GM23338 (cell line): ENCODE measurements at regions not wholly inside any gene's neighbourhood (a gene's known extent, or its start where the extent isn't known, plus 50 kb on each side); places are given as distances from the start of the nearest gene placed in this dataset.

ENCODE experiments used
- ATAC-seq: fragments of 200-7000 bp; cut with Tn5 transposase; 3 replicates; pipeline ENCODE4 v1.9.1; 2020
- DNase-seq: peaks from one replicate; pipeline ENCODE4 v3.0.0-alpha.2; 2015; ENCODE audit warnings: low spot score
- H2AFZ ChIP-seq: fragments of 200-600 bp; sonication (generic); 2 replicates; pipeline ENCODE4 v1.8.0; 2016; ENCODE audit warnings: antibody characterized with exemption, mild to moderate bottlenecking, moderate library complexity
- H3F3A ChIP-seq: fragments of 200-600 bp; sonication (generic); replicated peaks from 2 replicates; pipeline ENCODE4 v1.8.0; 2017; ENCODE audit warnings: antibody characterized with exemption, mixed run types, low read depth
- H3K27ac ChIP-seq: fragments of 200-600 bp; sonication (generic); 2 replicates; pipeline ENCODE4 v1.6.1; 2016; ENCODE audit warnings: low read depth
- H3K27me3 ChIP-seq: fragments of 200-600 bp; sonication (generic); 2 replicates; pipeline ENCODE4 v1.8.0; 2016; ENCODE audit warnings: mild to moderate bottlenecking, mixed run types, moderate library complexity; ENCODE audit not compliant: insufficient read depth
- H3K36me3 ChIP-seq: fragments of 200-600 bp; sonication (generic); 2 replicates; pipeline ENCODE4 v1.8.0; 2016; ENCODE audit warnings: mild to moderate bottlenecking; ENCODE audit not compliant: insufficient read depth
- H3K4me1 ChIP-seq: fragments of 200-600 bp; sonication (generic); 2 replicates; pipeline ENCODE4 v1.8.0; 2016; ENCODE audit warnings: mild to moderate bottlenecking, moderate library complexity; ENCODE audit not compliant: insufficient read depth
- H3K4me2 ChIP-seq: fragments of 200-600 bp; sonication (generic); 2 replicates; pipeline ENCODE4 v1.7.1; 2017; ENCODE audit warnings: mixed run types
- H3K4me3 ChIP-seq: fragments of 200-600 bp; sonication (generic); 2 replicates; pipeline ENCODE4 v1.6.1; 2016; ENCODE audit warnings: mixed run types
- H3K79me2 ChIP-seq: fragments of 200-600 bp; sonication (generic); replicated peaks from 2 replicates; pipeline ENCODE4 v1.8.0; 2017; ENCODE audit warnings: mild to moderate bottlenecking; ENCODE audit not compliant: insufficient read depth
- H3K9me2 ChIP-seq: fragments of 200-600 bp; sonication (generic); 2 replicates; pipeline ENCODE4 v1.8.0; 2017; ENCODE audit not compliant: insufficient read depth
- H4K20me1 ChIP-seq: fragments of 200-600 bp; sonication (generic); replicated peaks from 2 replicates; pipeline ENCODE4 v1.8.0; 2017; ENCODE audit warnings: mild to moderate bottlenecking; ENCODE audit not compliant: insufficient read depth
- H3K27ac Mint-ChIP-seq: 2 replicates; pipeline ENCODE4 v1.8.0; 2020; ENCODE audit warnings: inconsistent platforms, mild to moderate bottlenecking, moderate library complexity, mixed read lengths
- H3K27me3 Mint-ChIP-seq: 3 replicates; pipeline ENCODE4 v1.8.0; 2022; ENCODE audit warnings: low read depth, mild to moderate bottlenecking, moderate library complexity, mixed read lengths, inconsistent platforms; ENCODE audit not compliant: insufficient read depth, poor library complexity
- H3K36me3 Mint-ChIP-seq: 3 replicates; pipeline ENCODE4 v1.8.0; 2021; ENCODE audit warnings: low read depth, mild to moderate bottlenecking, inconsistent platforms, moderate library complexity, mixed read lengths
- H3K4me1 Mint-ChIP-seq: 3 replicates; pipeline ENCODE4 v1.8.0; 2020; ENCODE audit warnings: mild to moderate bottlenecking, inconsistent platforms, mixed read lengths
- H3K4me3 Mint-ChIP-seq: 3 replicates; pipeline ENCODE4 v1.8.0; 2021; ENCODE audit warnings: moderate library complexity, mild to moderate bottlenecking, inconsistent platforms, mixed read lengths
- H3K9me3 Mint-ChIP-seq: 3 replicates; pipeline ENCODE4 v1.8.0; 2020; ENCODE audit warnings: moderate library complexity, mild to moderate bottlenecking, inconsistent platforms, mixed read lengths
- CREB1 ChIP-seq: fragments of 250-450 bp; sonication (Bioruptor Pico); IDR thresholded peaks from 2 replicates; pipeline ENCODE4 v1.5.0; 2020; ENCODE audit warnings: low read depth, mild to moderate bottlenecking, moderate library complexity
- EZH2 ChIP-seq: fragments of 200-600 bp; sonication (generic); IDR thresholded peaks from one replicate; pipeline ENCODE4 v1.8.0; 2017; ENCODE audit warnings: antibody characterized with exemption, mild to moderate bottlenecking, low read depth; ENCODE audit not compliant: unreplicated experiment
- EZH2phosphoT487 ChIP-seq: fragments of 200-600 bp; sonication (generic); IDR thresholded peaks from one replicate; pipeline ENCODE4 v1.8.1; 2018; ENCODE audit warnings: antibody characterized with exemption; ENCODE audit not compliant: unreplicated experiment
- JUNB ChIP-seq: IDR thresholded peaks from one replicate; pipeline ENCODE4 v1.6.1; 2016; ENCODE audit warnings: antibody characterized with exemption; ENCODE audit not compliant: unreplicated experiment
- NANOG ChIP-seq: IDR thresholded peaks from 2 replicates; pipeline ENCODE4 v1.6.1; 2016; ENCODE audit warnings: antibody characterized with exemption, borderline replicate concordance
- POLR2AphosphoS5 ChIP-seq: IDR thresholded peaks from 2 replicates; pipeline ENCODE4 v1.6.1; 2016; ENCODE audit warnings: antibody characterized with exemption, low read depth
- STAT1 ChIP-seq: IDR thresholded peaks from one replicate; pipeline ENCODE4 v1.6.1; 2016; ENCODE audit warnings: antibody characterized with exemption; ENCODE audit not compliant: unreplicated experiment
- ZNF114 ChIP-seq: fragments of 250-450 bp; sonication (Bioruptor Pico); IDR thresholded peaks from 2 replicates; pipeline ENCODE4 v1.5.0; 2020; ENCODE audit warnings: mild to moderate bottlenecking, moderate library complexity
- ZNF331 ChIP-seq: fragments of 250-450 bp; sonication (Bioruptor Pico); IDR thresholded peaks from 2 replicates; pipeline ENCODE4 v1.5.0; 2020; ENCODE audit warnings: low read depth, mild to moderate bottlenecking, moderate library complexity
- TF ChIP-seq, protein P1 (sequence below): IDR thresholded peaks from one replicate; pipeline ENCODE4 v1.6.1; 2018; ENCODE audit warnings: antibody characterized with exemption; ENCODE audit not compliant: unreplicated experiment
- TF ChIP-seq, protein P2 (sequence below): IDR thresholded peaks from 2 replicates; pipeline ENCODE4 v1.6.1; 2016; ENCODE audit warnings: antibody characterized with exemption
- TF ChIP-seq, protein P3 (sequence below): fragments of 250-450 bp; sonication (Bioruptor Pico); IDR thresholded peaks from 2 replicates; pipeline ENCODE4 v1.5.0; 2020; ENCODE audit warnings: mild to moderate bottlenecking, moderate library complexity

DNA sequence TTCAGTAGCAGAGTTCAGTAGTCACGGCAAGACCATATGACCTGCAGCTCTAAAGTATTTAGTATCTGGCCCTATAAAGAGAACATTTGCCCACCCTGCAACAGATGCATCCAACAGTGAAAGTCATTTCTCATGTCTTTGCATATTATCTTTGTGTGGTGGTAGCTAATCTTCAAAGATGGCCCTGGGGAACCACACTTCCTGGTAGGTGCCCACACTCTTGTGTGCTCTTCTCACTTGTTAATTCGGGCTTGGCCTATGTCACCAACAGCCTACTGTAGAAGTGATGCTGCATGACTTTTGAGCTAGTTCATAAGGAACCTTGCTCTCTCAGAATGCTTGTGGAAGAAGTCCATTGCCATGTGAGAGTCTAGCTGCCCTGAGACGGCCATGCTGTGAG, 85.6 kb downstream of the MAP1LC3B2 start:
- Mint-ChIP-seq H3K36me3 (no peaks in the 10 kb centered on the region), H3K9me3 (peaks cover 3% of the 10 kb centered on the region; the same call in 2 of the 3 replicates), H3K27me3 (peaks cover 5% of the 10 kb centered on the region), H3K4me3 (no peak overlapping the region), H3K27ac (no peak overlapping the region), H3K4me1 (peaks cover 17% of the 10 kb centered on the region)
- Histone ChIP-seq H3K4me2 (no peak overlapping the region), H3K4me3 (no peak overlapping the region), H3K79me2 (no peaks in the 10 kb centered on the region), H3K27ac (no peak overlapping the region), H4K20me1 (0 out of 2 replicates have a peak, but pooled peaks cover 2% of the 10 kb centered on the region), H3K27me3 (no peaks in the 10 kb centered on the region), H3K4me1 (peaks cover 10% of the 10 kb centered on the region), H3K9me2 (0 out of 2 replicates have a peak, but pooled peaks cover 2% of the 10 kb centered on the region), H2AFZ (no peak overlapping the region), H3F3A (no peaks in the 10 kb centered on the region), H3K36me3 (no peaks in the 10 kb centered on the region)
- ATAC-seq (no peak), DNase-seq (no peak)
- TF ChIP-seq STAT1 (no peak), EZH2 (no peak), ZNF331 (CRISPR knock-in tag) (no peak), JUNB (no peak), POLR2AphosphoS5 (no peak), EZH2phosphoT487 (no peak), NANOG (no peak), CREB1 (CRISPR knock-in tag) (no peak), ZNF114 (no peak)
- TF ChIP-seq, protein P1, sequence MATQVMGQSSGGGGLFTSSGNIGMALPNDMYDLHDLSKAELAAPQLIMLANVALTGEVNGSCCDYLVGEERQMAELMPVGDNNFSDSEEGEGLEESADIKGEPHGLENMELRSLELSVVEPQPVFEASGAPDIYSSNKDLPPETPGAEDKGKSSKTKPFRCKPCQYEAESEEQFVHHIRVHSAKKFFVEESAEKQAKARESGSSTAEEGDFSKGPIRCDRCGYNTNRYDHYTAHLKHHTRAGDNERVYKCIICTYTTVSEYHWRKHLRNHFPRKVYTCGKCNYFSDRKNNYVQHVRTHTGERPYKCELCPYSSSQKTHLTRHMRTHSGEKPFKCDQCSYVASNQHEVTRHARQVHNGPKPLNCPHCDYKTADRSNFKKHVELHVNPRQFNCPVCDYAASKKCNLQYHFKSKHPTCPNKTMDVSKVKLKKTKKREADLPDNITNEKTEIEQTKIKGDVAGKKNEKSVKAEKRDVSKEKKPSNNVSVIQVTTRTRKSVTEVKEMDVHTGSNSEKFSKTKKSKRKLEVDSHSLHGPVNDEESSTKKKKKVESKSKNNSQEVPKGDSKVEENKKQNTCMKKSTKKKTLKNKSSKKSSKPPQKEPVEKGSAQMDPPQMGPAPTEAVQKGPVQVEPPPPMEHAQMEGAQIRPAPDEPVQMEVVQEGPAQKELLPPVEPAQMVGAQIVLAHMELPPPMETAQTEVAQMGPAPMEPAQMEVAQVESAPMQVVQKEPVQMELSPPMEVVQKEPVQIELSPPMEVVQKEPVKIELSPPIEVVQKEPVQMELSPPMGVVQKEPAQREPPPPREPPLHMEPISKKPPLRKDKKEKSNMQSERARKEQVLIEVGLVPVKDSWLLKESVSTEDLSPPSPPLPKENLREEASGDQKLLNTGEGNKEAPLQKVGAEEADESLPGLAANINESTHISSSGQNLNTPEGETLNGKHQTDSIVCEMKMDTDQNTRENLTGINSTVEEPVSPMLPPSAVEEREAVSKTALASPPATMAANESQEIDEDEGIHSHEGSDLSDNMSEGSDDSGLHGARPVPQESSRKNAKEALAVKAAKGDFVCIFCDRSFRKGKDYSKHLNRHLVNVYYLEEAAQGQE: no peak
- TF ChIP-seq, protein P2, sequence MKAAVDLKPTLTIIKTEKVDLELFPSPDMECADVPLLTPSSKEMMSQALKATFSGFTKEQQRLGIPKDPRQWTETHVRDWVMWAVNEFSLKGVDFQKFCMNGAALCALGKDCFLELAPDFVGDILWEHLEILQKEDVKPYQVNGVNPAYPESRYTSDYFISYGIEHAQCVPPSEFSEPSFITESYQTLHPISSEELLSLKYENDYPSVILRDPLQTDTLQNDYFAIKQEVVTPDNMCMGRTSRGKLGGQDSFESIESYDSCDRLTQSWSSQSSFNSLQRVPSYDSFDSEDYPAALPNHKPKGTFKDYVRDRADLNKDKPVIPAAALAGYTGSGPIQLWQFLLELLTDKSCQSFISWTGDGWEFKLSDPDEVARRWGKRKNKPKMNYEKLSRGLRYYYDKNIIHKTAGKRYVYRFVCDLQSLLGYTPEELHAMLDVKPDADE: no peak
- TF ChIP-seq, protein P3, sequence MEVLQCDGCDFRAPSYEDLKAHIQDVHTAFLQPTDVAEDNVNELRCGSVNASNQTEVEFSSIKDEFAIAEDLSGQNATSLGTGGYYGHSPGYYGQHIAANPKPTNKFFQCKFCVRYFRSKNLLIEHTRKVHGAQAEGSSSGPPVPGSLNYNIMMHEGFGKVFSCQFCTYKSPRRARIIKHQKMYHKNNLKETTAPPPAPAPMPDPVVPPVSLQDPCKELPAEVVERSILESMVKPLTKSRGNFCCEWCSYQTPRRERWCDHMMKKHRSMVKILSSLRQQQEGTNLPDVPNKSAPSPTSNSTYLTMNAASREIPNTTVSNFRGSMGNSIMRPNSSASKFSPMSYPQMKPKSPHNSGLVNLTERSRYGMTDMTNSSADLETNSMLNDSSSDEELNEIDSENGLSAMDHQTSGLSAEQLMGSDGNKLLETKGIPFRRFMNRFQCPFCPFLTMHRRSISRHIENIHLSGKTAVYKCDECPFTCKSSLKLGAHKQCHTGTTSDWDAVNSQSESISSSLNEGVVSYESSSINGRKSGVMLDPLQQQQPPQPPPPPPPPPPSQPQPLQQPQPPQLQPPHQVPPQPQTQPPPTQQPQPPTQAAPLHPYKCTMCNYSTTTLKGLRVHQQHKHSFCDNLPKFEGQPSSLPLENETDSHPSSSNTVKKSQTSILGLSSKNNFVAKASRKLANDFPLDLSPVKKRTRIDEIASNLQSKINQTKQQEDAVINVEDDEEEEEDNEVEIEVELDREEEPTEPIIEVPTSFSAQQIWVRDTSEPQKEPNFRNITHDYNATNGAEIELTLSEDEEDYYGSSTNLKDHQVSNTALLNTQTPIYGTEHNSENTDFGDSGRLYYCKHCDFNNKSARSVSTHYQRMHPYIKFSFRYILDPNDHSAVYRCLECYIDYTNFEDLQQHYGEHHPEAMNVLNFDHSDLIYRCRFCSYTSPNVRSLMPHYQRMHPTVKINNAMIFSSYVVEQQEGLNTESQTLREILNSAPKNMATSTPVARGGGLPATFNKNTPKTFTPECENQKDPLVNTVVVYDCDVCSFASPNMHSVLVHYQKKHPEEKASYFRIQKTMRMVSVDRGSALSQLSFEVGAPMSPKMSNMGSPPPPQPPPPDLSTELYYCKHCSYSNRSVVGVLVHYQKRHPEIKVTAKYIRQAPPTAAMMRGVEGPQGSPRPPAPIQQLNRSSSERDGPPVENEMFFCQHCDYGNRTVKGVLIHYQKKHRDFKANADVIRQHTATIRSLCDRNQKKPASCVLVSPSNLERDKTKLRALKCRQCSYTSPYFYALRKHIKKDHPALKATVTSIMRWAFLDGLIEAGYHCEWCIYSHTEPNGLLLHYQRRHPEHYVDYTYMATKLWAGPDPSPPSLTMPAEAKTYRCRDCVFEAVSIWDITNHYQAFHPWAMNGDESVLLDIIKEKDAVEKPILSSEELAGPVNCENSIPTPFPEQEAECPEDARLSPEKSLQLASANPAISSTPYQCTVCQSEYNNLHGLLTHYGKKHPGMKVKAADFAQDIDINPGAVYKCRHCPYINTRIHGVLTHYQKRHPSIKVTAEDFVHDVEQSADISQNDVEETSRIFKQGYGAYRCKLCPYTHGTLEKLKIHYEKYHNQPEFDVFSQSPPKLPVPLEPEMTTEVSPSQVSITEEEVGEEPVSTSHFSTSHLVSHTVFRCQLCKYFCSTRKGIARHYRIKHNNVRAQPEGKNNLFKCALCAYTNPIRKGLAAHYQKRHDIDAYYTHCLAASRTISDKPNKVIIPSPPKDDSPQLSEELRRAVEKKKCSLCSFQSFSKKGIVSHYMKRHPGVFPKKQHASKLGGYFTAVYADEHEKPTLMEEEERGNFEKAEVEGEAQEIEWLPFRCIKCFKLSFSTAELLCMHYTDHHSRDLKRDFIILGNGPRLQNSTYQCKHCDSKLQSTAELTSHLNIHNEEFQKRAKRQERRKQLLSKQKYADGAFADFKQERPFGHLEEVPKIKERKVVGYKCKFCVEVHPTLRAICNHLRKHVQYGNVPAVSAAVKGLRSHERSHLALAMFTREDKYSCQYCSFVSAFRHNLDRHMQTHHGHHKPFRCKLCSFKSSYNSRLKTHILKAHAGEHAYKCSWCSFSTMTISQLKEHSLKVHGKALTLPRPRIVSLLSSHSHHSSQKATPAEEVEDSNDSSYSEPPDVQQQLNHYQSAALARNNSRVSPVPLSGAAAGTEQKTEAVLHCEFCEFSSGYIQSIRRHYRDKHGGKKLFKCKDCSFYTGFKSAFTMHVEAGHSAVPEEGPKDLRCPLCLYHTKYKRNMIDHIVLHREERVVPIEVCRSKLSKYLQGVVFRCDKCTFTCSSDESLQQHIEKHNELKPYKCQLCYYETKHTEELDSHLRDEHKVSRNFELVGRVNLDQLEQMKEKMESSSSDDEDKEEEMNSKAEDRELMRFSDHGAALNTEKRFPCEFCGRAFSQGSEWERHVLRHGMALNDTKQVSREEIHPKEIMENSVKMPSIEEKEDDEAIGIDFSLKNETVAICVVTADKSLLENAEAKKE (CRISPR knock-in tag): no peak
